ENCODE measurements at regions not wholly inside any gene's neighbourhood (a gene's known extent, or its start where the extent isn't known, plus 50 kb on each side); places are given as distances from the start of the nearest gene placed in this dataset.
"Not testable (repeated sequence)": the region's sequence is repeated elsewhere in the genome, so short reads cannot be mapped to it uniquely, and the experiment has no call there.

DNA sequence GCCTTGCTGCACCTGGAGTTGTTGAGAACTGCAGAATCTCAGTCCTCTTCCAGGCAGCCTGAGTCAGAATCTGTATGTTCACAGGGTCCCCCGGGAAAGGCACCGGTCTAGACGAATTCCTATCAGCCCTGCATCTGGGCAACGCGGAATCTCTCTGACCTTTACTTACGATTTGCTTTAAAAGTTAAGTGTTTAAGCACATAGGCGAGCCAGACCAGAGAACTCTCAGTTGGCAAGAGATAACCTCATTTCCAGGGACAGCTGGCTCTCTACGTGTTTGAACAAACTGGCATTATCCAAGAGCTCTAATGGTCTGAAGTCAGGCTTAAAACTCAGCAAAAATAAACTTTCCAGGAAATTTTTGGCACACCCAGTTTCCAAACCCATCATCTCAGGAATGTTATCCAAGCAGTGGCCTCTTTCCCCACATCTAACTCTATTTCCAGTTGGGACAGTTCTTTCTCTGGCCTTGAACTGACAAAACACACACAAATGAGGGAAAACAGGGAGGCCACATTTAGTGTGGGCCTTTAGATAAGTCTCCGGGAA, 53.4 kb downstream of the HES1 start:
- no peak for DNase-seq

DNA sequence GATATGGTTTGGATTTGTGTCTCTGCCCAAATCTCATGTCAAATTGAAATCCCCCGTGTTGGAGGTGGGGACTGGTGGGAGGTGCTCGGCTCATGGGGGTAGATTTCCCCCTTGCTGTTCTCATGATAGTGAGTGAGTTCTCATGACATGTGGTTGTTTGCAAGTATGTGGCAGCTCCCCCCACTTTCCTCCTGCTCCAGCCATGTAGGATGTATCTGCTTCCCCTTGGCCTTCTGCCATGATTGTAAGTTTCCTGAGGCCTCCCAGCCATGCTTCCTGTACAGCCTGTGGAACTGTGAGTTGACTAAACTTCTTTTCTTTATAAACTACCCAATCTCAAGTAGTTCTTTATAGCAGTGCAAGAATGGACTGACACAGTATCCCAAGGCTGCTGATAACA, 55.9 kb downstream of the HES1 start:
- DNase-seq, result not testable (repeated sequence)

DNA sequence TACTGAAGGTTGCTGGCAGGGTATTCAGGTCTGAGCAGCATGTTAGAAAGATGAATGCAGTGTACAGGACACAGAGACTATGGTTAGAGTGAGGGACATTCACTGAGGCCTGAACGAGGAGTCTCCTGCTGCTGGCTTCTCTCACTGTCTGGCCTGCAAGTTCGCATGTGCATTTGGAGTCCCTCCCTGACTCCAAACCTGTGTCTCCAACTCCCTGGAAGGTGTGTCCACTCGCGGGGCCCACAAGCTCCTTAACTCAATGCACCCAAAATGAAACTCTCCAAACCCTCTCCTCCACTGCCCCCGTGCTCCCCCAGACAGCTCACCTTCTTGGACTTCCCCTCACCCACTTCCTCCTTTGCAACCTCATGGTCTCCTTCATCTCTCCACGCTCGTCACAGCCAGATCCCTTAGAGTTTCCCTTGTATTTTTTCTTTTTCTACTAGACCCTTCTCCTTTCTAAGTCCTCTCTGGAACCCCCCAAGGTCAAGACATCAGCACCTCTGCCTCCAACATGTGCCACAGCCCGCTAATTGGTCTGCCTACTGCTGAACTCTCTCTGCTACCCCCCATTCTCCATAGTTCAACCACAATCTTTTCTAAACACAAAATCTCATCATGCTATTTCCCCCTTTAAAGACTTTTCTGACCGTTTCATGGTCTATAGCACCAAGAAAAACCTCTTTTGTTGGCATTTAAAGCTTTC, 58.3 kb downstream of the HES1 start:
- peak in 1 of 2 donors; percentile 13 for DNase-seq

DNA sequence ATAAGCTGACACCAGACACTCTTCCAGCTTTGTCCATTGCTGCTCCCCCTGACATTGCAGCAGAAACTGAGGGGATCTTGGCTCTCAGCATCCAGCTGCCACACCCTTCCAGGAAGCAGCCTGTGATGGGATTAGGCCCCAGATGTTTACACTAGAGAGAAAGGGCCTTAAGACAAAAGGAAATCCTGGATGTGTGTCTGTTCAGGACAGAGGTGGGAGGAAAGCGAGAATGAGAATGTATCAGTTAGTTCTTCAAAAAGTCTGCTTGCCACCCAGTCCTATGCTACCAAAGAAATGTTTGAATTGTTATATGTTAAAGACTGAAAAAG, 58.8 kb downstream of the HES1 start:
- DNase-seq, result no peak

DNA sequence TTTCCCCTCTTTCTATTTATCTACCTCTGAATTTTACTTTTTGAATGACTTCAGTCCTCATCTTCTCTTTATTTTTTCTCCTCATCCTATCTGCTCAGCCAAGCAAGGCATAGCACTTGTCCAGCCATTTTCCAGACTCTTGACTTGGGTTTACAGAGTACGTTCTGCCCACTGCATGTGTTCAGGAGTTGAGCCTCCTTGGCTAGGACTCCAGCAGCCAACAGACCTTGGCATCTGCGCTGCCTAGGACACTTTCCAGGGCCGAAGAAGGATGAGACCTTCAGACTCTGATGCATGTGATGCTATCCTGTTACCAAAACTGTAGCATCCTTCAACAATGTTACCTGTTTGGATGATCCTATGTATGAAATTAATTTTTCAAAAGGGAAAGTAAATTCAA, 59.7 kb downstream of the HES1 start:
- no peak for DNase-seq

DNA sequence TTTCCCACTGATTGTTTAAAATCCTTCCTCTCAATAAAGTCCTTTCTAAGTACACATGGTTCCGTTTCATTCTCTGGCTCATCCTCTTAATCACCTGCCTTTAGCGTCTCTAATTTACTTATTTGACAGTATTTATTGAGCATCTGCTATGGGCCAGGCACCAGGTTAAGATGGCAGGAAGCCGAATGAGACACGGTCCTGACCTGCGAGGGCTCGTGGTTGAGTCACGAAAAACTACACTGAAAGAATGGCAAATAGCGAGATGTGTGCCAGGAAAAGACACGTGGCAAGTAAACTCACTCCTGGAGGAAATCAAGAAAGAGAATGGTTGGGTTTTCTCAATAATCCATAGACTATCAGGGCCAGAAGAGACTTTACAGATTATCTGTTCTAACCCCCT, 60.9 kb downstream of the HES1 start:
- no peak for DNase-seq

DNA sequence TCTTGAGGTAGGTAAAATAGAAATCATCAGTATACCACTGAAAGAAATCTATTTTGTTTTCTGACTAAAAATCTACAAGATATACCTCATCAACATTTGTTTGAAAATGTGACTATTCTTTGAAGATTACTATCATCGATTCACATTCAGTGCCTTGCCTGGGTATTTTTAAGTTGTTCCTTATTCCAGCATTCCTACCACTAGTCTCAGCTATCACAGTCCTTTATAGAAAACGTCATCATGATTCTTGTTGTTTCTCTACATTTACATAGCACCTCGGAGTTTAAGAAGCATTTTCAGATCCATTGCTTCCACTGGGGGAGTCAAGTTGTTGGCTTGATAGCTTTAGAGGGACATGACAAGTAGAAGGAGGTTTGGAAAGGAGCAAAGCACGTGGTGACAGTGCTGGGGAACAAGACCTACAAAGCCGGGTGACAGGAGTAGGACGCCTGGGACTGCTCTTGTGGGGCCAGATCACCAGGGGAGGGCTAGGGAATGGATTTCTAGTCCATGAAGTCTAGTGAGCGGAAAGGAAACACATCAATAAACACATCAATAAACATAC, 61.5 kb downstream of the HES1 start:
- no peak for DNase-seq

DNA sequence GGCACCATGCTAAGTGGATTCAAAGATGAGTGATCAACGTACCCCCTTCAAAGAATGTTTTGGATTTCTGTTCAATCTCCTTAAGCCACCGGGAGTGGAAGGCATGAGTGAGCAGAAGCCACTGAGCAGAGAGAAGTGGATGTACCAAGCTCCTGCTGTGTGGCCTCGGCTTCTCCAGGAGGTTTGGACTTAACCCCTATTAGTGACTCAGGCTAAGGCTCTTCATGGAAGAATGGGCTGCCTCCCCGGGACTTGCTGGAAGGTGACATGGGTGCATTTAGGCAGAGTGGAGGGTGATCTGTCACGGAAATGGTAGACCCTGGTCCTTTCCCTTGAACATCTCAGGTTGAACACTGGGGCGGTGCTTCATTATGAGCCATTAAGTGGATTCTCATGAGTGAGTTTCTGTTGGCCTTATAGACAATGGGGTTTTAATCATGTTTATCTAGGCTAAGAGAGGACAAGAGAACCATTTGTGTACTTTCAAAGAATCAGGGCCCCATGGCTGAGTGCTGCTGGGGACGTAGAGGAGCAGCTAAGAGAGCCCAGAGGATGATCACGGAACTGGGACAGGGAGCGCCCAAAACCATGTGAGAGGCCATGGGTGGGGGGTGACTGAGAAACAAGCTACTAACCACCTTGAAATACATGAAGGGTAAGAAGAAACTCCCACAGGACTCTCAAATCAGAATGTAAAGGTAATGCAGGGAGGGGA, 62.2 kb downstream of the HES1 start:
- DNase-seq, result no peak

DNA sequence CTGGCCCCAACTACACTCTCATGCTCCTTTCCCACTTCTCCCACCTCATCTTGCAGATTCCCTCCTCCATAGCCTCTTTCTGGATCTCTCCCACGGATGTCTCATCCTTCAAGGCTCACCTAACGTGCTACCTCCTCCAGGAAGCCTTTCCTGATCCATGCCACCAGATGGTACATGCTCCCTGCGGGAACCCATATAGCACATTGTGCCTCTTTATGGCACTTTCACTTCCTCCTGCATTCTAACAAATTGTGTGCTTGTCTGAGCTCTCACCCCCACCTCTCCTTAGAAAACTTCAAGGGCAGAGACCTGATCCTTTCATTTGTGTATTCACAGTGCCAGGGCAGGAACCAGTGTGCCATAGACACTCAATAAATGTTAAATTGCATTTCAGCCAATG, 63.0 kb downstream of the HES1 start:
- DNase-seq, result no peak

DNA sequence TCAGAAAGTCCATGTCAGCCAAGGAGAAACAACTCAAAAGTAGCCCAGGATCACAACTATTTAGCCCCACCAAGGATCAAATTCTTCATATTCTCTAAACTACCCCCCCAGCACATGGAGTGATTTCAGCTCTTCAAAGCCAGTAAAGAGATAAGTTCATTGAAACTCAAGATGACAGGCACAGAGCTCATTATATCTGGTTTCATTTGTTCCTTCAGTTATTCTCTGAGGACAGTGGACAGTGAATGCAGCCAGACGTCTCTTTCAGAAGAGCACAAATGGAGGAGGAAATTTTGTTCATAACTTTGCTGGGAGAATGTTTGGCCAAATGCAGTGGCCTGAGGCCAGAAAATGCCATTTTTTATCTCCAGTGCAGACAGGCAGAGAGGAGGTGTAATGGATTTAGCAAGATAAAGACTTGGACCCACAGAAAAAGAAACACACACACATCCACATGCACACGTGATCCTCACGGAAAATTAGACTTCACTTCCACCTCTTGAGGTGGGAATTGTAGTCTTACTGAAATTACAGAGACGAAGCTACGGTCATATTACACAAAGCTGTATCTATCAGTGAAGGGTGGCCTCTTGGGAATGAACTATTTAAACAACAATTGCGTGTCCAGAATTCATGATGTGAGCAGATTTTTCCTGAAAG, 64.6 kb downstream of the HES1 start:
- no peak for DNase-seq

DNA sequence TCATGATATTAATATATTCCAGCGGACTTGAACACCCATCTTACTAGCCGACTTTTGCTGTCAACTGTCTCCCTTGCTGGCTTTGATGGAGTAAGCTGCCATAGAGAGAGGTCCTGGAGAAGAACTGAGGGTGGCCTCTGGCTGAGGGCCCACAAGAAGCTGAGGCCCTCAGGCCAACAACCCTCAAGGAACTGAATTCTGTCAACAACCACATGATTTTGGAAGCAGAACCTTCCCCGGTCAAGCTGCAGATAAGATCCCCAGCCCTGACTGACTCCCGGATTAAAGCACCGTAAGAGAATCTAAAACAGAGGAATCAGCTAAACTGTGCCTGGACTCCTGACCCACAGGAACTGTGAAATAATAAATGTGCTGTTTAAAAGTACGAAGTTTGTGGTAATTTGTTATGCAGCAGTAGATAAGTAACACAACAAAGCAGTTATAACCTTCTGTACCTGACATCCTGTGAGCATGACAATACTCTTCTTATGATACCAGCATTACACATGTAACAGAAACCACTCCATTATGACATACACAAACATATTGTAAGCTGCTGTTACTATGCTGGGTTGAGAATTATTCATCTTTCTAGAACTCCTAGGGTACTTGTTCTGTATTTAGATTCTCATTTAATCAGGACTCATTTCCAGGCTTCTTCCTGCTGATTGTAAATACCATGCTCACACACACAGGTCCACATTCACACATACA, 66.2 kb downstream of the HES1 start:
- no peak for DNase-seq

DNA sequence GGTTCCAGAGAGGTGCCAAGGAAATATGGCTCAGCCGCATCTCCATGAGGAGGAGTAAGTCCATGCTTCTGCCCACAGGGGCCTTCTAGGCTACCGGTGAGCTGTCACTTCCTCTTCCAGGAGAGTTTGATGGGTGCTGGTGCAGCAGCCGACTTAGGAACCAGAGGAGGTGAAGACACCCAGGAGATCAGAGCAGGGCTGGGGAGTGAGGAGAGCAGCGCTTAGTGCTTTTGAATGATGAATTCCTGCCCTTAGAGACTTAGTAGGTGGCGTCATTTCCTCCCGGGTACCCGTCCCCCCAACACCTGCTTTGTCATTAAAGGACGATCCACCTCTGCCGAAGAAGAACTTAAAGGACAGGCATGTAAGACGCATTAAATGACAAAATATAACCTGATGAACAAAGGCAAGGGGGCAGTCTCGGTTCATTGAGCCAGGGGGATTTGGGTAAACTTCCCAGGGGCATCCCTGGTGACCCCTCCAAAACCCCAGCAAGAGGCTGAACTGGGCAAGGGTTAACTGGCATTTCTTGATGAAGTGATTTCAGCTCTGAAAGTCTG, 67.6 kb downstream of the HES1 start:
- peak; percentile 8 to 27 for DNase-seq

DNA sequence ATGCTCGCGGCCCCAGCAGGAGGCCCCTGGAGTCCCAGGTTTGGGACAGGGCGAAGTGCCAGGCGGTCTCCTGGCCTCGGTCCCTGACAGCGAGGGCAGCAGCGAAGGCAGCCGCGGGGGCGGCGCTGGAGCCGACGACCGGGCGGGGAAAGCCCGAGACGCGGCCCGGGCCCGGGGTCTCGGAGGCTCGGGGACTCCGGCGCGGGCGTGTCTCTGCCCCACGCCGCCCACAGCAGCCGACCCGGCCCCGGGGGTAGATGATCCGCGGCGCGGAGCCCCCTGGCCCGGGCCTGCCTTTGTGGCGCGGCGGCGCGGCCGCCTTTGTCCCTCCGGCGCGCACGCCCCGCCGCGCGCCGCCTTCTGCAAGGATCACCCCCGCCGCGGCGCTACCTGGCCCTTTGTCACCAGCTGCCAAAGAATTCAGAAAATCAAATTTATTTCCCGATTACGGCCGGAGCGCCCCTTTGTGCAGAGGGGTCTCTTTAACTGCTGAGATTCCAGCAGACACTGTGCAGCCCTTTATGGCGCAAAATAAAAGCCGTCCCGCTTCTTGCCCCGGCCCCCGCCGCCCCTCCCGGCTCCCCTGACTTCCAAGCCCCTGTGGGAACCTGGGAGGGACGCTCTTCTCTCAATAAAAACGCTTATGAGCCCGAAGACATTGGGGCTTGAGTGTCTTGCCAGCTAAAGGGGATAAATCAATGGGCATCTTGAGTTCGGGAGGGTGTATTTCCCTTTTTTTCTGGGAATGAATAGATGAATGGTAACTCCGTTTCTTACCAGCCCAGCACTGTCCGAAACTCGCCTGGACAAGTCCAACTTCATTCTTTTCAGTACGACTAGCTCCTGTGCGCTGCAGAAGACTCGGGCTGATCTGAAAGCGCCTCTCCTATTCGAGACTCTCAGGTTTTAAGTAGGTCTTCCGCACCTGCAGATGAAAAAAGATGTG, 68.4 kb downstream of the HES1 start:
- DNase-seq, result no peak

DNA sequence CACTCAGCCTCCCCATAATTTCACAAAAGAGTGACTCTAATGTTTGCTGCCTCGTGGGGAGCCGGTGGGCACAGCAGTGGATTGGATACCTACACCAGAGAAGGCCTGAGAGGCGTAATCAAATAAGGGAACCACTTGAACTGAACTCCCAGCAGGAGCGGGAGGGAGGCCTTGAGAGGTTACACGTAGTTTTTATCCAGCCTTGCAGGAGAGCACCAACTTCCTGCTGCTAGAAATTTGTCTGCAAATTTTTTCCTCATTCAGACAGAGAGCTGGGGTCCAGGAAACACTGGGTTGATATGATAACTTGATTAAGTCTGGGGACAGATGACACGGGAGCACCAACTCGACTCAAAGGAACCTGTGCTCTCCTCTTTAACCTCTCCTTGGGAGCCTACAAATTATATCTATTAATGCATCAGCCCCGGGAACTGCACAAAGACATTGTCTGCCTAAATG, 69.8 kb downstream of the HES1 start:
- peak in 1 of 2 donors; percentile 13 for DNase-seq

DNA sequence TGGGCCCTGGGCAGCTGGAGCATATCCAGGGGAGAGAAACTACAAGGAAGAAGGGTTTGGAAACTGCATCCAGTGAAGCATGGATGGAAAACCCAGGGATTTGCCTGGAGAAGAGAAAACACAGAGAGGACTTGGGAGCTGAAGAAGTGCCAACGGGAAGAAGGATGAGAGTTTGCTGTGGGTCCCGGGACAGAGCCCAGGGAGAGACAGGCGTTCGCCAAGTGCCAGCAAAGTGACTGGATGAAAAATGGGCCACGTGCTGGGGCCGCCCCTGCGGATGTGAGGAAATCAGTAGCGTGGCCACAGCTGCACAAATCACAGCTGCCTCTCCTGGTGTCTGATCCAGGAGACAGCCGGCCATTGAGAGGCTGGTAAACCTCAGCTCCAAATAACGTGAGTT, 70.4 kb downstream of the HES1 start:
- DNase-seq, result no peak

DNA sequence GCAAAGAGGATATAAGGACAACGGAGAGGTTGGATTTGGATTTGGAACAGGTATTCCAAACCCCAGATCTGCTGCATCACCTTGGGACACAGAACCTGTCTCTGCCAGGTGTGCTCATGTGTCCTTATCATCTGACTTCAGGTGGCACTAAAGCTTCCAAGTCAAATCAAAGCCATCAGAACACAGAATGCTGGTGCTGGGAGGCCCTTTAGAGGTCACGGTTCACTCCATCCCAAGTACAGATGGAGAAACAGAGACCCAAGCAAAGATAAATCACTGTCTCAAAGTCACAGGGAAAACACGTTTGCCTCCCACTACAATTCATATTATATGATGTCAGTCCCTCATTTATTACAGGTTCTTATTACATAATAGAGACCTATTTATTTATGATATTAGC, 72.8 kb downstream of the HES1 start:
- no peak for DNase-seq

DNA sequence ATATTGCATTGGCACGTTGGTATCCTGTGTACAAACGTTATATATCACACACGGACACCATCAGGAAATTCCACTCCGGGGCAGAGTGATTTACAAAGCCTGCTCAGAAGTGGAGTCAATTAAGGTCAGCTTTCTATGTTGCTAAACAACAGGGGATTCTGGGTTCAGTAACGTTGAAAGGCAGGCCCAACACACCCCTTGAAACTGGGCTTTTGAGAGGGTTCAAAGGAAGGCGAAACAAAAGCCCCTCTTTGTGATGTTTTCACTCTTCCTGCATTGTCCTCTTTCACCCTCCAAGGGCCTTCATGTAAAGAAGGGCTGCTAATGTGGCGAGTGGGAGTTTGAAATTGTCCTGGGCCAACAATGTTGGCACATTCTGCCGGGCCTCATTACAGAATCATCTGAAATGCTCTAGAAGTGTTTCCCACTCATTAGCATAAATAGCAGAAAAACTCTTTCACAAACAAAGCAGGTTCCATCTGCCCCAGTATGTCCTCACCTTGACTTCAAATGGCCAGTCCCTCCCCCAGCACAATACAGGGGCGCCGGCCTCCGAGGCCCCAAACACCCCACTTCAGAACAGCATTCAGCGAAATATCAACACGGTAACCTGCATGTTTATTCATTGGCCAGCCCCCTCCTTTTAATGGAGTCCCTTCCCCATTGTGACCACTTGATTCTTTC, 76.4 kb downstream of the HES1 start:
- DNase-seq, result no peak

DNA sequence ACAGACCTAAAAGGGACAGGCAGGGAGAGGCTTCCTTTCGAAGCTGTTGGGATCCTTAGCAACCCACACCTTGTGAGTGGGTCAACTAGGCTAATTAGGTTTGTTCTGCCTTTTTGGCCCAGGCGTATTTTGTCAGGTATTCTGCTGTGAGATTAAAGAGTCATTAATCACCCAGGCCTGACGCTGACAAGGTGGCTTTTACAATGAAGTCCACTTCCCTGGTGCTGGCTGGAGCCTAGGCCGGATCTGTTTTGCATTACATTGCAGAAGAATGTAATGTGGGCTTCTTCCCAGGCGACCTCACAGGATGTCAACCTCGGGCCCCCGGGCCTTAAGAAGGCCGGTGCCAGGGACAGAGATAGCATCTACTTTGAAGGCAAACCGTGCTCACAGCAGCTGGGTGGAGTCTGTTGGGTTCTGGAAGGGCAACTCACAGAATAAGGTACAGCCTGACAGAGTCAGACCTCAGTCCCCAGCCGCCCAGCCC, 76.9 kb downstream of the HES1 start:
- DNase-seq, result no peak

DNA sequence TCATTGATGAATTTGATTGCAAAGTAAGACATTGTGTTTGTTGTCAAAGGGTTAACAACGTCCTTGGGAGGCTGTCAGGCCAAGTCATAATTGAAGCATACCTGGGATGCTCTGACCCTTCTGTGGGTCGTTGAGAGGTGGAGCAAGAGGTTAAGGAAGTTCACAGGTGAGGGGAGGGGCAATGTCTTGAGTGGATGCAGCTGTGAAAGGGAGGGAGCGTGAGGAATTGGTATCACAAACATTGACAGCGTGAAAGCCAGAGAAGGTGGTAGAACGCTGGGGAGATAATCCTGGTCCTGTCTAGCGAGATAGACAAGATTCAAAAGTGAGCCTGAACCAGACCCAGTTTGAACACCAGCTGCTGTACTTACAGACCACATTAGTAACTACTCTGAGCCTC, 79.4 kb downstream of the HES1 start:
- no peak for DNase-seq

DNA sequence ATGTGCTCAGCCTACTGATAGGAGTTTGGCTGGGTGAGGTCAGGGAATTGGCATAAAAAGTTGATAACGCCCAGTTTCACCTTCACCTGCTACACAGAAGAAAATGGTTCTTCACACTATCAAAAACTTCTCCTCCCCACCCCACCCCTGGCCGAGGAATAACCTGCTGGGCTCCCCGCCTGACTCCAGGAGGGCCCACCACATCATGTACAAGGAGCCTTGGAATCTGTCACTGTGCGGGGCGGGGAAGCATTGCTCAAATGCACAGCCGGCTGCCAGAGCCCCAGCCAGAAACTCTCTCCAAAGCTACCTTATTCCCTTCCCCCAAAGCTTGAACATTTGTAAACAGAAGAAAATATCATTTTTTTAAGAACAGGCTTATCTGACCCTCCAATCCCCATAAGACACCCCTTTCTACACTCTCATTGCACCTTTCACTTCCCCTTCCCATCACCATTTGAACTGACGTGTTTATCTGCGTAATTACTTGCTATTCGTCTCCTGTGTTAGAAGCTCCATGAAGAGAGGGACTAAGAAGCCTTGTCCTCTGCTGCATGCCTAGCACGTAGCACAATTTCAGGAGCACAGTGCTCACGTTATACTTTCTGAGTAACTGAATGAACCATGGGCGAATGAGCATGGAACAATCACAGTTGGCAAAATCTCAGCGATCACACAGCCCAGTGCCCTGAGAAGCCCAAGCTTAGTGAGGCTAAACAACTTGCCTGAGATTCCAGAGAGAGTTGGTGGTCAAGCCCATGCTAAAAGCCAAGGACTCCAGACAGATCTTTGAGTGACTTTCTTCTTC, 82.9 kb downstream of the HES1 start:
- no peak for DNase-seq

Data from CD4-positive, alpha-beta T cell treated with Interleukin-1 beta for 1 hour (primary cell).